SKM-1 (cell line): ENCODE measurements at regions not wholly inside any gene's neighbourhood (a gene's known extent, or its start where the extent isn't known, plus 50 kb on each side); places are given as distances from the start of the nearest gene placed in this dataset.
A peak's percentile ranks its signal among the peaks of the same experiment; 100 is the strongest.
"Not testable (repeated sequence)": the region's sequence is repeated elsewhere in the genome, so short reads cannot be mapped to it uniquely, and the experiment has no call there.

Experiments used
- DNase-seq: peaks from one replicate; lab custom pipeline; 2025; ENCODE audit not compliant: unreplicated experiment; lab: John Stamatoyannopoulos, UW

DNA sequence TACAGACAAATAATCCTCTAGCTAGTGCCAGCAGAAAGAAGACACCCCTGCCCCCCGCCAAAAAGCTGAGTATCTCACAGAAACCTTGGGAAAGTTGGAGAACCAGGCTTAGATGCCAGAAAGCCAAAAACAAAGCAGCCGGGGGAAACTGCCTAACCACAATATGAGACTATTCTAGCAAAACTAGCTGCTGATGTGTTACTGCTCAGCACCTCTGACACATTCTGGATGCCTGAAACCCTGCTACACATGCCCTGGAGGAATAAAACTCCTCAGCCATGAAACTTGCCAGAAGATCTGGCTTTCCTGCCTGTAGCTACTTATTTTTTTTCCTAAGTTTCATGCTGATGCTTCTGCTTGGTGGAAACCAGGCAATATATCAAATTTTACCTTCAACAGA is 122.7 kb upstream of the GCFC2 start:
- no peak for DNase-seq

GRCh38 chr2:75828826-75829225 is 118.1 kb upstream of the GCFC2 start:
- no peak for DNase-seq

- not testable (repeated sequence) for DNase-seq
These were observed 112.8 kb upstream of the GCFC2 start for GRCh38 chr2:75823515-75823914.

GRCh38 chr2:75822336-75822735 is 111.6 kb upstream of the GCFC2 start:
- DNase-seq = no peak

GRCh38 chr2:75820693-75821092 is 110.0 kb upstream of the GCFC2 start:
- no peak for DNase-seq

- DNase-seq = no peak
These were observed 100.1 kb upstream of the GCFC2 start for GRCh38 chr2:75810611-75811330.

DNA sequence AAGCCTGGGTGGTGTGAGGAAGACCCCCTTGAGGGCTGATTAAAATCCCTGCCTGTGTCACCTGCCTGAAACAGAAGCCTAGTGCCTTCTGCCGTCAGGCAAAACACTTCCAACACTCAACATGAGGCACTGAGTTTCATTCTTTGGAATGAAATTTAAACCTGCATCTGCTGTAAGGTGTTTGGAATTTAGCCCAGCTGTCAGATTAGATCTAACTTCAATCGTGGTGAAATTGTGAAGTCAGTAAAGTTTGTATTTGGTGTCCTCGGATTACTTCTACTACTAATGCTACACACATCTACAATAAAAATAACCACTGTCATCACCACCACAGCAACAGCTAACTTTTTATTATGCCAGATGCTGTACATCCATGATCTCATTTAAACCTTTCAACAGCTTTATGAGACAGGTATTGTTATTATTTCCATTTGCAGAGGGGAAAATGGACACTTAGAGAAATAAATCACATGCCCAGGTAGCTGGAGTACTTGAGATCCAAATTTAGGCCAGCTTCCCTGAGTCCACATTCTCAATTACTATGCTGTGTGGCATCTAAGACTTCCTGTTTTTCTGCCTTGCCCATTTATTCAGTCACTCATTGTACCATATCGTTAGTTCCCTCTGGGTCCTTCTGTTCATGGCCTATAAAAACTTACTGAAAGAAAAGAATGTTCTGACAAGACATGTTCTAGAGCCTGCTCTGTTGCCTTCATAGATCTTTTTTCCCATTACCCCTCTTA is 98.2 kb upstream of the GCFC2 start:
- no peak for DNase-seq

DNA sequence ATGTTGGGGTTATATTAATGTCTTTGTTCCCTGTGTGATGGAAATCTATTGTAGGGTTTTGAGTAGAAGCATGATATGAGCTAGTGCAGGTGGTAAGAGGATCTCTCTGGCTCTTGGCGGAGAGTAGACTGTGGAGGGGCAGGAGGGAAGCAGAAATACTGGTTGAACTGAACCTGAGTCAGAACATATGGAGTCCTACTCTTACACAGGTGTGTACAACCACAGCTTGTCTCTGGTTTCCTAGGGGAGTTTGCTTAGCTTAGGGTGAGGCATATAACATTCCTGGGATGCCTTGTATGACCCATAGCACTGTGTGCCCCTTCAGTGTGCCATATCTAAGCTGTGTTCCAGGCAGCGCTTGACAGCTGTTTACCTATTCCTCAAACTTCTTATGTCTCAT is 97.3 kb upstream of the GCFC2 start:
- no peak for DNase-seq

DNA sequence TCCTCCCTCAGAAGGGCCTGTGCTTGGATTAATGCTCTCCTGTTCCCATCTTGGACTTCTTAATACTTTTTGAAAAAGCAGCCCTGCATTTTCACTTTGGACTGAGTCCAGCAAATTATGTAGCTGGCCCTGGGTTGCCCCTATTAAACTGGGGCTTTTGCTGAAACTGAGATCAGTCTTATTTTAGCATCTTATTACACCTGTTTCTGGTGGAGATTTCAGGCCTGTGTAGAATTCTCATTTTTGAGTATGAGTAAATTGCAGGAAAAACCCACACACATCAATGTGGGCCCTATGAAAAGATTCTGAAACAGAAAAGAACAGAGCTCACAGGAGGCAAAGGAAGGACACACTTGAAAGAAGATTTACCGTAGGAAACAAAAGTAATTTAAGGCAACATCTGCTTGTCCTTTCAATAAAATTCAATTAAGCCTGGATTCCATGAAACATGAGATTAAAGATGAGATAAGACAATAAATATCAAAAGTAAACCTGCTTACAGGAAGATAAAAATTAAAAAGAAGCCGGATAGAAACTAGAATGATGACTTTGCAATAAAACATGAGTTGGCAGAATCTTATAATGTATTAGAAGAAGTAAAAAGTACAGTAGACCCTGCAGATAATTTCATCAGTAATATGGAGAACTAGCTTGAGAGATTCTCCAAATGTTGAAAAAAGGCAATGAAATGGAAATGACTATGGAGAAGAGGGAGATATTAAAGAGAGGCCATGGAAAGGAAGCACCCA is 90.7 kb upstream of the GCFC2 start:
- DNase-seq = no peak

DNA sequence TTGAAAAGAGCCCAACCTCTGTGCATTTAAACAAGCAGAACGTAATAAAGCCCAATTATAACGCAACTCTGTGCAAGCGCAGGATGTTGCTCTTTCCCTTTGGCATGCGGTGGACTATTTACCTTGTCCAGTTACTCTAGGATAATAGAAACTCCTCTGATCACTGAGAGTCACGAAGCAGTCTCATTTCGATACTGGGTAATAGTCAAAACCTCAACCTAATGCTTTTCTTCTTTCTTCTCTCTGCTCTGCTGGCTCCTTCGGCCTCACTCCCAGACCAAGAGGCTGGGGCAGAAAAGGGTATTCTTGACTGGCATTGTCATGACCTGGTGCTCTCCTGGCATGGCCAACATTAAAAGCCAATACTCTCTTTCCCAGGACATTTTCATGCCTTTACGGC is 89.7 kb upstream of the GCFC2 start:
- DNase-seq = no peak

DNA sequence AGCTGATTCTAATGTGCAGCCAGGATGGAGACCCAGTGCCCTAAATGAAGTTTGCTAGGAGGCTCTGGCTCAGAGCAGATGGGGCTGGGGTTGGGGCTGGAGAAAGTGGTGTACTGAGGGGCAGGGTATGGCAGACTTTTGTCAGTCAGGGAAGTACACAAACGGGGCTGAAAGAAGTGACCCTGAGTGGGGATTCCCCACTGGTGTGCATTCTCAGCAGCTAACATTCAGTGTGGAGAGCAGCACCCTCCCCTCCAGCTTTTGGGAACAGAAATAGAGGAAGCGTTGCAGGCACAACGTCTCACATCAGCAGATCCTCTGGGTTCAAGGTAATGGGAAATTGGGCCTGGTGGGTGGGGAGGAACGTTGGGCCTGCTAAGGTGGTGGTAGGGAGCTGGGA is 89.1 kb upstream of the GCFC2 start:
- no peak for DNase-seq

- DNase-seq = no peak
These were observed 87.9 kb upstream of the GCFC2 start for GRCh38 chr2:75798569-75798968.

- no peak for DNase-seq
These were observed 82.3 kb upstream of the GCFC2 start for GRCh38 chr2:75792996-75793395.

DNA sequence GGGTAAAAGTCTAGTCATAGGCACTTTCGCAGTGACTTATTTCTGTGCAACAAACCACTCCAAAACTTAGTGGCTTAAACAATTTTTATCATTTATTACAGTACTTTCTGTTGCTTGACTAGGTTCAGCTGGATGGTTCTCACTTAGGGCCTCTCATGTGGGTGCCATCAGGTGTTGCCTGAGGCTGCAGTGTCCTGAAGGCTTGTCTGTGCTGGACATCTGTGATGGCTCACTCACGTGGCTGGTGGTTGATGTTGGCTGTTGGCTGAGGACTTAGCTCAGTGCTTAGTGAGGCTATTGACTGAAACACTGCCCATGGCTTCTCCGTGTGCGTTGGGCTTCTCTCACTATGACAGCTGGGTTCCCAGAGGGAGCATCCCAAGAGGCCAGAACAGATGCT is 81.4 kb upstream of the GCFC2 start:
- no peak for DNase-seq

DNA sequence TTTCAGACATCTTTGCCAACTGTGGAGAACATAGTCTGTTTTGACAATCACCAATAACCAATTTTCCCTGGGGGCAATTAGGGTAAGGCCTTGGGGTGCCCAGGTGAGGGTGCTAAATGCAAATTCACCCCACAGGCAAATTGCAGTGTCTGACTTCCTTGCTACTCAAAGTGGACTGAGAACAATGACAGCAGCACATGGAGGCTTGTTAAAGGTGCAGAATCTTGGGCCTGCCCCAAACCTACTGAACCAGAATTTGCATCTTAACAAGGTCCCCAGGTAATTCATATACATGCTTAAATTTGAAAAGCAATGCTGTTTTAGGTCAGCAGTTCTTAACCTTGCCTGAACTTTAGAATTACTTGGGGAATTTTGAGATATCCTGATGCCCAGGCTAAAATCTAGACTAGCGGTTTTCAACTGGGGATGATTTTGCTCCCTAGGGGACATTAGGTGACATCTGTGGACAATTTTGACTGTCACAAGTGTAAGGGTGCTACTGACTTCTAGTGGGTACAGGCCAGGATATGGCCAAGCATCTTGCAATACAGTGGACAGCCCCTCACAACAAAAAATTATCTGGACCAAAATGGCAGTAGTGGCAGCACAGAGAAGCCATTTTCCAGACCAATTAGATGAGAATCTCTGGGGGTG is 80.2 kb upstream of the GCFC2 start:
- no peak for DNase-seq

DNA sequence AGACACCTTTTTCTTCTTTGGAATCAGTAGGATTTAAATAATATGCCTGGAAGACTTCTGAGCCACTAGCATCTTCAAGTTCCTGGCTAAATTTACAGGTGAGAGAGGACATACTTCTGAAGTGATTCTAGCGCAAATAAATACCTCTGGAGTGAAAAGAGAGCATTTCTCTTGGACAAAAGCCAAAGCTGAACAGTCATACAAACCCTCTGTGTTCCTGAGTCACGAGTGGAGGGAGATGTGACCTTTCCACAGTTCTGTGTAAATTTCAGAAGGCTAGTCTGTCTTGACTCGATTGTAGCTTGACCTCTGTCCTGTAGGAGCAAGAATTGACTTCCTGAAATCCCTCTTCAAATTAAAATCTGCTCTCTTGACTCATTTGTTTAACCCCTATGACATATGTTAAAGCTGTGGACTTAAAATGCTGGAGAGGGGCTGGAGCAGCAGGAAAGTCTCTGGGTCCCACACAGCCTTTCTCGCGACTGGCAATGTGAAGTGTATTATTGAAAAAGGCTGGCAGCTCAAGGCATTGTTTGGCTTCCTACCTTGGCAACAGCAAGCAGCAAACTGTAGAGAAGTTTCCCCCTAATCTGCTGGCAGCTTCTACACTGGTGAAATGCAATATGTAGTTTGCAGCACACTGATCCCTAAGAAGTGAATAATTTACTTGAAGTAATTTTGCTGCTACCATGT is 79.6 kb upstream of the GCFC2 start:
- DNase-seq = no peak

- no peak for DNase-seq
These were observed 78.2 kb upstream of the GCFC2 start for GRCh38 chr2:75788902-75789301.

- DNase-seq = no peak
These were observed 77.4 kb upstream of the GCFC2 start for GRCh38 chr2:75788154-75788553.

- peak; percentile 3 for DNase-seq
These were observed 76.9 kb upstream of the GCFC2 start for GRCh38 chr2:75787532-75788132.

DNA sequence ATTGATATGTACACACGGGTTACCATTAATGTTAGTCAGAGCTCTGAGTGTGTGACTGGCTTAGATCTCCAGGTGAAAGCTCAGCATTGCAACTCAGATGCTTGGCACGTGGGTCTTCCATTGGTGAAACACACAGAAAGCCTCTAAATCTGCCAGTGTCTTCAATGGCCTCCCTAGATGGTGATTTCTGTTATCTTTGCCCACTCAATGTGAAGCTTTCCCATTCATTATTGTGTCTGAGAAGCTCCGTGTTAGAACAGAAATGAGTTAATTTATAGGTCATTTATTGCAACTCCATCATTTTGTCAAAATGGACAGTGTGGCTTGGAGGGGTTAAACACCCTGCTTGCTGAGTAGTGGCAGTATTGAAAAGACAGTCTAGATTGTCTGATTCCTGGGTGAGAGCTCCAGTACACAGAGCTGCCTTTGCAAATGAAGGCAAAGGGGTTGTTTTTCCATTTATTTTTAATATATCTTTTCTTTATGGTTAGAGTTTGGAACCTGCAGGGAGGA is 64.7 kb upstream of the GCFC2 start:
- no peak for DNase-seq
